ENCODE measurements at regions not wholly inside any gene's neighbourhood (a gene's known extent, or its start where the extent isn't known, plus 50 kb on each side); places are given as distances from the start of the nearest gene placed in this dataset.
A peak's percentile ranks its signal among the peaks of the same experiment; 100 is the strongest.

GRCh38 chr3:152672320-152672649, 162.6 kb upstream of the P2RY1 start:
- ChIA-PET POLR2A (no interaction called here), CTCF (no interaction called here)
- TF ChIP-seq EZH2 (IDR thresholded peaks at IDR 0.05; ENCODE audit: borderline replicate concordance, low read depth, low read length, severe bottlenecking), result no peak
- no peaks in the 10 kb centered on the region for H3K9me3 ChIP-seq (replicated peaks; ENCODE audit: control insufficient read depth, insufficient read depth, low read length)
- H4K20me1 ChIP-seq (replicated peaks; ENCODE audit: control insufficient read depth, extremely low read depth, insufficient read depth, low read length), result no peaks in the 10 kb centered on the region
- no peaks in the 10 kb centered on the region for H3K36me3 ChIP-seq (ENCODE audit: control insufficient read depth in 2 of 2, extremely low read depth in 1 of 2, insufficient read depth in 2 of 2, low read length in 2 of 2)
- no TSS peak for BruUV-seq (replicated peaks)
- no peak overlapping the region for H2AFZ ChIP-seq (ENCODE audit: low read depth, low read length)
- FAIRE-seq, result no peak
- peaks cover 0 to 1% of the 10 kb centered on the region in 2 experiments for H3K27me3 ChIP-seq (ENCODE audit: control insufficient read depth in 2 of 2, insufficient read depth in 2 of 2, low read length in 2 of 2)
- no peaks in the 10 kb centered on the region for H3K9me1 ChIP-seq (replicated peaks; ENCODE audit: control insufficient read depth, extremely low read depth, insufficient read depth, low read length)
- intact Hi-C loops (cut with micrococcal nuclease), result no loop called here
- no peak overlapping the region for H3K4me3 ChIP-seq (replicated peaks in 1 of 3; ENCODE audit: insufficient read depth in 1 of 3, low read depth in 1 of 3, low read length in 3 of 3)
- H3K27ac ChIP-seq (ENCODE audit: insufficient read depth, low read depth, low read length), result no peak overlapping the region
- dilution Hi-C loops (cut with MboI; ENCODE audit: extremely low pct_ligation_motif_present, low sequenced_read_pairs), result no loop called here
- H3K4me1 ChIP-seq (ENCODE audit: control insufficient read depth, extremely low read depth, insufficient read depth, low read length), result peaks cover 4% of the 10 kb centered on the region
- H3K79me2 ChIP-seq (ENCODE audit: control insufficient read depth, insufficient read depth, low read length), result no peaks in the 10 kb centered on the region
- no peak overlapping the region for H3K9ac ChIP-seq (replicated peaks; ENCODE audit: extremely low read depth, insufficient read depth, low read length)
- peak overlapping the region; percentile 12 for H3K4me2 ChIP-seq (ENCODE audit: insufficient read depth, low read length)
- DNase-seq (ENCODE audit: low read depth, low spot score), result peak; percentile 44

DNA sequence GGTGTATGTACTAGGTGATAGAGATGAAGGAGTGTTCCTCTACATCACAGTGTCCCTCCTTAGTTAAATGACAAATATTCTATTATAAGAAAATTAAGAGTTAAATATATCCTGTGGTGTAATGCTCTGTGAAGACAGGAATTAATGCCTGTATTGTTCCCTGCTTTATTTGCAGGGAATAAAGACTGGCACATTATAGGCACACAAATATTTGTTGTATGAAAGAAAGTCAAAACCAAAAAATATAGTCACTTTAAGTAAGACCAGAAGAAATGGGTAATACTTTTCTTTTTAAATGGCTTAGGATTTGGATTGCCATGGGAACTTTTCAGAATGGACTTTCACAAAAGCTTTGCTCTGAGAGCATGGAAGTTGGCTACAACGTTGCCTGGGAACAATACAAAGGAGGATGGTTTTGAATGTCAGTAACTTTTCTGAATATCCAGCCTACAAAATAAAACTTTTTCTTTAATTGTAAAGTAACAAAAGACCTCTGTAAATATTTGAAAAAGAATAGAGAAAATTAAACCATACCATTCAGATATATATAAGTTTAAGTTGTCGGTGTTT, 158.0 kb upstream of the P2RY1 start:
- ChIA-PET CTCF (no interaction called here), POLR2A (no interaction called here)
- dilution Hi-C loops (cut with MboI; ENCODE audit: extremely low pct_ligation_motif_present, low sequenced_read_pairs), result no loop called here
- peaks cover 2% of the 10 kb centered on the region for H3K4me1 ChIP-seq (ENCODE audit: control insufficient read depth, extremely low read depth, insufficient read depth, low read length)
- H3K9me1 ChIP-seq (replicated peaks; ENCODE audit: control insufficient read depth, extremely low read depth, insufficient read depth, low read length), result no peaks in the 10 kb centered on the region
- no peaks in the 10 kb centered on the region for H3K79me2 ChIP-seq (ENCODE audit: control insufficient read depth, insufficient read depth, low read length)
- H3K4me3 ChIP-seq (replicated peaks in 1 of 3; ENCODE audit: insufficient read depth in 1 of 3, low read depth in 1 of 3, low read length in 3 of 3), result no peak overlapping the region
- intact Hi-C loops (cut with micrococcal nuclease), result no loop called here
- no TSS peak for BruUV-seq (replicated peaks)
- no peak overlapping the region for H3K9ac ChIP-seq (replicated peaks; ENCODE audit: extremely low read depth, insufficient read depth, low read length)
- no peak for FAIRE-seq
- H2AFZ ChIP-seq (ENCODE audit: low read depth, low read length), result no peak overlapping the region
- H3K27ac ChIP-seq (ENCODE audit: insufficient read depth, low read depth, low read length), result no peak overlapping the region
- no peaks in the 10 kb centered on the region for H3K9me3 ChIP-seq (replicated peaks; ENCODE audit: control insufficient read depth, insufficient read depth, low read length)
- H3K27me3 ChIP-seq (ENCODE audit: control insufficient read depth in 2 of 2, insufficient read depth in 2 of 2, low read length in 2 of 2), result no peaks in the 10 kb centered on the region
- DNase-seq (ENCODE audit: low read depth, low spot score), result no peak
- no peaks in the 10 kb centered on the region for H4K20me1 ChIP-seq (replicated peaks; ENCODE audit: control insufficient read depth, extremely low read depth, insufficient read depth, low read length)
- H3K4me2 ChIP-seq (ENCODE audit: insufficient read depth, low read length), result no peak overlapping the region
- no peaks in the 10 kb centered on the region for H3K36me3 ChIP-seq (ENCODE audit: control insufficient read depth in 2 of 2, extremely low read depth in 1 of 2, insufficient read depth in 2 of 2, low read length in 2 of 2)
- no peak for TF ChIP-seq POLR2AphosphoS5 (IDR thresholded peaks at IDR 0.05; ENCODE audit: insufficient read depth, low read depth, low read length)
- TF ChIP-seq, protein P1, sequence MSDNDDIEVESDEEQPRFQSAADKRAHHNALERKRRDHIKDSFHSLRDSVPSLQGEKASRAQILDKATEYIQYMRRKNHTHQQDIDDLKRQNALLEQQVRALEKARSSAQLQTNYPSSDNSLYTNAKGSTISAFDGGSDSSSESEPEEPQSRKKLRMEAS (IDR thresholded peaks at IDR 0.05; ENCODE audit: insufficient read depth, insufficient read length), result no peak
- TF ChIP-seq POLR2A (IDR thresholded peaks at IDR 0.05; ENCODE audit: low read depth, low read length), result no peak
- no peak for TF ChIP-seq EZH2 (IDR thresholded peaks at IDR 0.05; ENCODE audit: borderline replicate concordance, low read depth, low read length, severe bottlenecking)
- TF ChIP-seq JUN (IDR thresholded peaks at IDR 0.05; ENCODE audit: borderline replicate concordance, insufficient read depth, insufficient read length, low read depth), result no peak
- TF ChIP-seq GATA2 (IDR thresholded peaks at IDR 0.05; ENCODE audit: insufficient read depth, insufficient read length, low read depth, low read length), result no peak
- TF ChIP-seq MYC (IDR thresholded peaks at IDR 0.05; ENCODE audit: low read depth, low read length), result no peak

Measured in endothelial cell of umbilical vein (primary cell).